Bronchial epithelial cell (primary cell): ENCODE measurements at regions not wholly inside any gene's neighbourhood (a gene's known extent, or its start where the extent isn't known, plus 50 kb on each side); places are given as distances from the start of the nearest gene placed in this dataset.

Experiments used
- DNase-seq: peaks from one replicate; pipeline ENCODE4 v3.0.0-alpha.2; 2010; ENCODE audit warnings: low read depth
- FAIRE-seq: peaks from 2 replicates; lab custom pipeline; 2011; peaks lifted over from hg19 to GRCh38; lab: Jason Lieb, UNC
- H3K27me3 ChIP-seq: 2 replicates; pipeline ENCODE4 v1.5.1; 2011; ENCODE audit warnings: low read length; ENCODE audit not compliant: control insufficient read depth, insufficient read depth
- H3K36me3 ChIP-seq: 2 replicates; pipeline ENCODE4 v1.5.1; 2011; ENCODE audit warnings: low read length; ENCODE audit not compliant: control insufficient read depth, insufficient read depth
- H3K4me3 ChIP-seq: 2 replicates; pipeline ENCODE4 v1.5.1; 2011; ENCODE audit warnings: mild to moderate bottlenecking, low read depth, low read length, control low read depth
- TF ChIP-seq, protein P1 (sequence below): IDR thresholded peaks from 2 replicates; pipeline ENCODE4 v1.5.1; 2011; ENCODE audit warnings: mild to moderate bottlenecking, moderate library complexity, low read length, control low read depth, inconsistent platforms; ENCODE audit not compliant: insufficient read depth, severe bottlenecking

DNA sequence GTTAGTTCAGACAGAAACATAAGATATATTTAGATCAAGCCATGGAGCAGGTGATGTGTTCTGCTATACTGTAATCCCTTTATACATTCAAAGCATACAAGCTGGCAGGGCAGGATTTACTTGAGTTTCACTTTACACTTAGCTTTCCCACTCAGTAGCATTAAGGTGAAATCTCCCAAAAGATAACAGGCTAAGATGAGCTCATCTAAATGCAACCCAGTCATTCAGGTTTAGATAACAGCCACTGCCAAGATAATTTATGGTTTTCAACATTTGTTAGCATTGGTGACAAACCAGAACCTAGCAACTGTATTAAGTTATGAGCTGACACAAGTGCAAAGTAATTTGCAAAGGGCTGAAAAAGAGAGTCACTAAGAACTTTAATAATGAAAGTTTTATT lies 925.1 kb upstream of the ATXN7L3B start:
- Histone ChIP-seq H3K36me3 (no peaks in the 10 kb centered on the region), H3K27me3 (no peaks in the 10 kb centered on the region), H3K4me3 (no peak overlapping the region)
- TF ChIP-seq, protein P1, sequence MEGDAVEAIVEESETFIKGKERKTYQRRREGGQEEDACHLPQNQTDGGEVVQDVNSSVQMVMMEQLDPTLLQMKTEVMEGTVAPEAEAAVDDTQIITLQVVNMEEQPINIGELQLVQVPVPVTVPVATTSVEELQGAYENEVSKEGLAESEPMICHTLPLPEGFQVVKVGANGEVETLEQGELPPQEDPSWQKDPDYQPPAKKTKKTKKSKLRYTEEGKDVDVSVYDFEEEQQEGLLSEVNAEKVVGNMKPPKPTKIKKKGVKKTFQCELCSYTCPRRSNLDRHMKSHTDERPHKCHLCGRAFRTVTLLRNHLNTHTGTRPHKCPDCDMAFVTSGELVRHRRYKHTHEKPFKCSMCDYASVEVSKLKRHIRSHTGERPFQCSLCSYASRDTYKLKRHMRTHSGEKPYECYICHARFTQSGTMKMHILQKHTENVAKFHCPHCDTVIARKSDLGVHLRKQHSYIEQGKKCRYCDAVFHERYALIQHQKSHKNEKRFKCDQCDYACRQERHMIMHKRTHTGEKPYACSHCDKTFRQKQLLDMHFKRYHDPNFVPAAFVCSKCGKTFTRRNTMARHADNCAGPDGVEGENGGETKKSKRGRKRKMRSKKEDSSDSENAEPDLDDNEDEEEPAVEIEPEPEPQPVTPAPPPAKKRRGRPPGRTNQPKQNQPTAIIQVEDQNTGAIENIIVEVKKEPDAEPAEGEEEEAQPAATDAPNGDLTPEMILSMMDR: no peak
- DNase-seq (no peak), FAIRE-seq (no peak)

GRCh38 chr12:73623421-73623820 lies 914.2 kb upstream of the ATXN7L3B start:
- Histone ChIP-seq H3K36me3 (no peaks in the 10 kb centered on the region), H3K4me3 (no peak overlapping the region), H3K27me3 (no peaks in the 10 kb centered on the region)
- no peak for DNase-seq
- no peak for FAIRE-seq
- TF ChIP-seq, protein P1: no peak

- Histone ChIP-seq H3K36me3 (no peaks in the 10 kb centered on the region), H3K27me3 (no peaks in the 10 kb centered on the region), H3K4me3 (no peak overlapping the region)
- TF ChIP-seq, protein P1: no peak
- DNase-seq: no peak
- no peak for FAIRE-seq
Observed at GRCh38 chr12:73625226-73625625, 912.4 kb upstream of the ATXN7L3B start.

GRCh38 chr12:73629171-73629570 lies 908.5 kb upstream of the ATXN7L3B start:
- no peak overlapping the region for H3K4me3 ChIP-seq
- DNase-seq: no peak
- no peaks in the 10 kb centered on the region for H3K36me3 ChIP-seq
- TF ChIP-seq, protein P1: no peak
- FAIRE-seq: no peak
- H3K27me3 ChIP-seq: no peaks in the 10 kb centered on the region

DNA sequence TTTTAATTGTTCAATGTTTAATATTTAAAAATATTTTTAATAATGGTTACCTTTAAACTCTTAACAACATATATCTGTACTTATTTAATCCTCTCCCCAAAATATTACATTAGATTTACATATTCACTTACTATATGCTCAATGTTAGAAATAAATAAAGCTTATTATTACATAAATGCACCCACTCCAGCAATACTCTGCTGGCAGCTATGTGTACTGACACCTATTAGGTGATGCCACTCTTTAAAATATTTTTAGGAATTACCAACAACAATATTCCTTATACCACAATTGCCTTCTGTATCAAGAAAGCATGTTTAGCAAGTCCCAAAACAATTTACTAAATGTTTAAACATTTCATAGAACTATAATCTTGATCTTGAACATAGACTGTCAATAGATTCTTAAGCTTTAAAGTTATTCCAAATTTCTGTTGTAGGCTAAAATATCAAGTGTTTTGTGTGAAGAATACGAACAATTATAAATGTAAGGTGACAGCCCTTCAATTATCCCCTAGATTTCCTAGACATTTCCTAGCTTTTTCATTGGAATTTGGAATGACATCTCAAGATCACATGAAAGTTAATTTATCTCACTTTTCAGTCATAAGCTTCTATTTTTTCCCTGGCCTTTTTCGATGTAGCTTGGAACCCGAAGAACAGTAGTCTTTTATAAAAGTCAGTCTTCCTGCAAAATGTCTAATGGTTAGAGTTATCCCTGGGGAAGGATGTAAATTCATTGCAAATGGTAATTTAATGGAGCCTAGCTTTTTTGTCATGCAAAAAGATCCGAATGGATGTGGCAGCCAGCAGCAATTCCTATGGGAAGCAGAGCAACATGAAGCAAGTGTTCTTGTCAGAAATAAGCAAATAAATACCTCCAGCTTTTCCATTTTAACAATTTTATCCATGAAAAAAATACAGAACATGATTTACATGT lies 907.5 kb upstream of the ATXN7L3B start:
- H3K4me3 ChIP-seq: no peak overlapping the region
- H3K27me3 ChIP-seq: no peaks in the 10 kb centered on the region
- H3K36me3 ChIP-seq: no peaks in the 10 kb centered on the region
- FAIRE-seq: no peak
- TF ChIP-seq, protein P1: no peak
- DNase-seq: no peak
